HG03460 (cell line): ENCODE measurements at regions not wholly inside any gene's neighbourhood (a gene's known extent, or its start where the extent isn't known, plus 50 kb on each side); places are given as distances from the start of the nearest gene placed in this dataset.
"Not testable (repeated sequence)": the region's sequence is repeated elsewhere in the genome, so short reads cannot be mapped to it uniquely, and the experiment has no call there.

Source experiments
- ATAC-seq: cut with Tn5 transposase; IDR thresholded peaks from one replicate; pipeline ENCODE4 v1.9.1; 2021; ENCODE audit not compliant: unreplicated experiment

- ATAC-seq: peak; percentile 91
These were observed 379.6 kb downstream of the MLLT3 start for GRCh38 chr9:20242510-20243189.

GRCh38 chr9:20240498-20240897, 381.8 kb downstream of the MLLT3 start:
- no peak for ATAC-seq

DNA sequence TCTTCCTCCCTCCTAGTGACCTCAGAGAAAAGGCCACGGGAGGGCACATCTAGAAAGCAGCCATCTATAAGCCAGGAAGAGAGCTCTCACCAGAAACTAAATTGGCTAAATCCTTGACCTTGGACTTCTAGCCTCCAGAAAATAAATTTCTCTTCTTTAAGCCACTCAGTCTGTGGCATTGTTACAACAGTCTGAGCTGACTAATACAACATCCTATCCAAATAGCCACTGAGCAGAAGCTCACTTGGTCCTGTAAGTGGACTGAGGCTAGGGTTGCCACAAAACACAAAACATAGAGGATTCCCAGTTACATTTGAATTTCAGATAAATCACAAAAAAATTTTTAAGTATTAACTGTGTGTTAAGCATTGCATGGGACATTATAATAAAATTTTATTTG, 383.4 kb downstream of the MLLT3 start:
- no peak for ATAC-seq

GRCh38 chr9:20237686-20238085, 384.6 kb downstream of the MLLT3 start:
- no peak for ATAC-seq

GRCh38 chr9:20236676-20237075, 385.6 kb downstream of the MLLT3 start:
- no peak for ATAC-seq

- not testable (repeated sequence) for ATAC-seq
These were observed 387.1 kb downstream of the MLLT3 start for GRCh38 chr9:20235206-20235605.

DNA sequence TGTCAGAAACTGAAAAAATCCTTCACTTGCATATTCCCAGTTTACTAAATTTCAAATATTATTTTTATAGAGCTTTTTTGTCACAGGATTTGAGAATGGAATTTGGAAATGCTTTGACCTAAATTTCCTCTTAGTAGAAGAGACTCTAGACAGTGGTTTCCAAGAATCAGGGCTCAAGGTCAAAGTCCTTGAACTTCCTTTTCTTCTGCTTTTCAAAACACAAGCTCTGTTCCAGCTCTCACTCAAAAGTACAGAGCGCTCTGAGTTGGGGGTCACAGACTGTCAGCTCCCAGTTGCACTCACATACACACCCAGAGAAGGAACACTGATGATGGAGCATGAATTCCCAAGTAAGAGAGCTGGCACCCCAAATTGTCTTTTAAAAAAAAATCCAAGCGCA, 394.2 kb downstream of the MLLT3 start:
- ATAC-seq: no peak

GRCh38 chr9:20227166-20227874, 395.0 kb downstream of the MLLT3 start:
- ATAC-seq: no peak

GRCh38 chr9:20226345-20226744, 396.0 kb downstream of the MLLT3 start:
- no peak for ATAC-seq

DNA sequence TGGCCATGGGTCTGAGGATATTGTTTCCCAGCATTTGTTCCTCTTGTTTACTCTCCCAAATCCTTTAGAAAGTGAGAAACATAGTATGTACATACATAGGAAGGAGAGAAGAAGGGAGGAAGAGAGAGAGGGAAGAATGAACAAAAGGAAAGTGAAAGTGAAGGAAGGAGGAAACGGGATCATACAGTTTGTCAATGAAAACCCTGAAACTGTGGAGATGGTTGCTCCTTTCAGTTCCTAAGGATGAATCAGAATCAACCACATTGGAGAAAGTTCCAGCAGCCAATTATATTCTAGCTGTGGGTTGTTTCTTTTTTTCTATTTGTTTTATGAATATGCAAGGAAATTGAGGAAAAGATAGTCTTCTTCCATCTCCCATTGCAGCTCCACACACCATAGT, 396.5 kb downstream of the MLLT3 start:
- ATAC-seq: no peak

- ATAC-seq: no peak
These were observed 397.5 kb downstream of the MLLT3 start for GRCh38 chr9:20224756-20225155.

GRCh38 chr9:20220286-20220685, 402.0 kb downstream of the MLLT3 start:
- ATAC-seq: no peak

- ATAC-seq: no peak
These were observed 402.9 kb downstream of the MLLT3 start for GRCh38 chr9:20219437-20219836.

- ATAC-seq: no peak
These were observed 404.7 kb downstream of the MLLT3 start for GRCh38 chr9:20217596-20217995.

GRCh38 chr9:20216438-20216837, 405.9 kb downstream of the MLLT3 start:
- ATAC-seq: no peak

GRCh38 chr9:20215552-20215951, 406.7 kb downstream of the MLLT3 start:
- ATAC-seq: no peak

GRCh38 chr9:20212806-20213205, 409.5 kb downstream of the MLLT3 start:
- no peak for ATAC-seq

DNA sequence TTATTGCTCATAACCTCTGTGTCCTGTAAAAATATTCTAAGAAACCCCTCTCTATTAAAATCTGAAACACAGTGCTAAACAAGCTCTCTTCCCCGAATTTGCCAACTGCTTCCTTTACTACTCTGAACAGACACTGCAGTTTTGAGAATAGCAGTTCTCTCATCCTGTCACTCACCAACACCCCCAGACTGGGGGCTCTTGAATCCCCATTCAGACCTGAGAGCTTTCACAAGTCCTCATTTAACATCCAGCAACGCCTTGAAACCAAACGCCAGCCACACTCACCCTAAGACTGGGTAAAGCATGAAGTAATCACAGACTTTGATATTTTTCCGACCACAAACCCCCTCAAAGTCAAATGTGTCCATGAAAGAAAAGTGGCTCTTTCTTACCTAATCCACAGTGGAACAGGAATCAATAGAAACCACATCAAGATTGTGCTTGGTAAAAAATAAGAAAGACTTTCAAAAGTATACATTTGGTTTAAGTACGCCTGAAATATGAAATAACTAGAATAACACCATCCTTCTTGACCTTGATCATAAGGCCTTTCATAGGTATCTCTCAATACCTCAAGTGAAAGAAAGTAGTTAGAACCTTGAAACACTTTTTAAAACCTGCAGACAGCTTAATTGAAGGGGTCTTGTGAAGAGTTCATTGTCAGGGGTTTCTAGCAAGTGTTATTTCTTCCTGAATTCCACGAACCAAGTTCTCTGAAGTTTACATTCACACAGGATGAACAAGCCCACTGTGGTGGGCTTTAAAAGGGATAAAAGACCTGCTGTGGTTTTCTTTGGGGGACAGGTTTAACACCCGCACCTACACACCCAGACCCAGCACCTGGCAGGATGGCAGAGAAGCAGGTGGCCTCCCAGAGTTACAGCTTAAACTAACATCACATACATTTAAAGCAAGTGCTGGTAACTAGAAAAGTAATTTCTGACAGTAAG, 412.6 kb downstream of the MLLT3 start:
- ATAC-seq: no peak

DNA sequence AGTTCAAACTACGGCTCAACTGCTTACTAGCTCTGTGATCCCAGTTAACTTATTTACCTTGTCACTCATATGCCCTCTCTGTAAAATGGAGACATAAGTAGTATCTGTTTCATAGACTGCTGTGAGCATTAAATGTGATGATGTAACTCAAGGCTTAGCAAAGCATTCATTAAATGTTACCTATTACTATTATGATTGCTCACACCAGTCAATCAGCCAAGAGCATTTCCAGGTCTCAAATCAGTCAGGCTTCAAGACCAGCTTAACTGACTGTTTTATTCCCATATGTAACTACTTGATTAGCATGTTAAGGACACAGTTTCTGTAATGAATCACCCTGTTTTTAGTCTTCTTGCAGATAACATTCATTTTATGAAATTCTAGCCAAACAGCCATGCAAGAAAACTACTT, 413.3 kb downstream of the MLLT3 start:
- no peak for ATAC-seq

DNA sequence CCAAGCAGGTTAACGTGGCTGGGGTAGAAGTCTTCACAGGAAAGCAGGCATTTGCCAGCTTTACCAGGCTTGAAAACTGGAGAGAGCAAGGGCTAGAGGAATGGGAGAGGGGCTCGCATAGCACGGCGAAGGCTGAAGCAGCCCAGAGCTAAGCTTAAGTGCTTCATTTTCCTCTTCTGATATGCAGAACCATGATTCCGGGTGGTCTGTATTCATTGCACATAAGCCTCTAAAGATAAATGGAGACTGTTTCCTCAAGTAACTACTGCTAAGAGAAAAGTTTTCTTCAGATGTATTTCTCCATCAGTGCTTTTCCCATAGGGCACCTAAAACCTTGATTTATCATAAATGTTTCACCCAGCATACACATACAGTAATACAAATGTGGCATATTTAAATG, 414.1 kb downstream of the MLLT3 start:
- no peak for ATAC-seq

DNA sequence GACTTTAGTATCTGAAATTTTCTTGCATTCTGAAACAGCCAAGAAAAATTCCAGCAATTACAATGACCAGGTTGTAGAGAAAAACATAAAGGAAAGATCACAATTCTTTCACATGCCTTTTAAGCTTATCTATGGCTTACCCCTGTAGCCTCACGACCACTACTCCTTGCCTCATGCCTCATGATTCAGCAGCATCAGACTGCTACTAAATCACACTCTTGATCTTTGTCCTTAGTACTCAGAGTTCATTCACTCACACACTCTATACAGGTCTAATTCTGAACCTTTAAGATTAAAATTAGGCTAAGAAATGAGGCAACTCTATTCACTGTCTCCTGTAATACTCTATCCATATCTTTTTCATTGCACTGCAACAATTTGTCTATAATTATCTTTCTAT, 415.1 kb downstream of the MLLT3 start:
- no peak for ATAC-seq

- no peak for ATAC-seq
These were observed 416.5 kb downstream of the MLLT3 start for GRCh38 chr9:20205821-20206220.
